Glomerular visceral epithelial cell (primary cell): ENCODE measurements at regions not wholly inside any gene's neighbourhood (a gene's known extent, or its start where the extent isn't known, plus 50 kb on each side); places are given as distances from the start of the nearest gene placed in this dataset.

ENCODE experiments used
- DNase-seq: peaks from one replicate; pipeline ENCODE4 v3.0.0-alpha.2; 2016; ENCODE audit errors: extremely low spot score

- peak; percentile 45 for DNase-seq
Observed at GRCh38 chr6:141677598-141678211, 455.0 kb upstream of the GJE1 start.

- DNase-seq: peak; percentile 8
Observed at GRCh38 chr6:141675957-141676356, 456.8 kb upstream of the GJE1 start.

GRCh38 chr6:141669141-141669540 lies 463.6 kb upstream of the GJE1 start:
- DNase-seq: no peak

GRCh38 chr6:141667580-141668309 lies 465.0 kb upstream of the GJE1 start:
- peak; percentile 2 for DNase-seq

GRCh38 chr6:141666187-141666586 lies 466.5 kb upstream of the GJE1 start:
- no peak for DNase-seq

- no peak for DNase-seq
Observed at GRCh38 chr6:141664744-141665143, 468.0 kb upstream of the GJE1 start.

- DNase-seq: no peak
Observed at GRCh38 chr6:141659582-141659981, 473.1 kb upstream of the GJE1 start.

- DNase-seq: no peak
Observed at GRCh38 chr6:141658696-141659095, 474.0 kb upstream of the GJE1 start.

GRCh38 chr6:141657812-141658211 lies 474.9 kb upstream of the GJE1 start:
- no peak for DNase-seq

- no peak for DNase-seq
Observed at GRCh38 chr6:141653590-141653989, 479.1 kb upstream of the GJE1 start.

- no peak for DNase-seq
Observed at GRCh38 chr6:141641951-141642350, 490.8 kb upstream of the GJE1 start.

- DNase-seq: no peak
Observed at GRCh38 chr6:141641406-141641805, 491.3 kb upstream of the GJE1 start.

- no peak for DNase-seq
Observed at GRCh38 chr6:141635621-141636020, 497.1 kb upstream of the GJE1 start.

GRCh38 chr6:141634269-141634668 lies 498.5 kb upstream of the GJE1 start:
- no peak for DNase-seq

GRCh38 chr6:141624301-141624700 lies 508.4 kb upstream of the GJE1 start:
- no peak for DNase-seq

GRCh38 chr6:141618180-141618581 lies 514.5 kb upstream of the GJE1 start:
- no peak for DNase-seq

GRCh38 chr6:141610741-141611140 lies 522.0 kb upstream of the GJE1 start:
- DNase-seq: no peak

GRCh38 chr6:141607956-141608355 lies 524.8 kb upstream of the GJE1 start:
- no peak for DNase-seq

GRCh38 chr6:141598487-141598886 lies 534.2 kb upstream of the GJE1 start:
- DNase-seq: peak; percentile 26

- DNase-seq: no peak
Observed at GRCh38 chr6:141594874-141595273, 537.9 kb upstream of the GJE1 start.

GRCh38 chr6:141593311-141593710 lies 539.4 kb upstream of the GJE1 start:
- no peak for DNase-seq

GRCh38 chr6:141587482-141588266 lies 545.1 kb upstream of the GJE1 start:
- no peak for DNase-seq
